ENCODE measurements at regions not wholly inside any gene's neighbourhood (a gene's known extent, or its start where the extent isn't known, plus 50 kb on each side); places are given as distances from the start of the nearest gene placed in this dataset.

- TF ChIP-seq CTCF (optimal IDR thresholded peaks at IDR 0.05 in 1 of 3, IDR thresholded peaks at IDR 0.05 in 1 of 3, conservative IDR thresholded peaks at IDR 0.05 in 1 of 3; ENCODE audit: extremely low read depth in 1 of 3, insufficient read depth in 2 of 3, low read length in 3 of 3) (no peak), EZH2 (IDR thresholded peaks at IDR 0.05; ENCODE audit: low read length) (no peak)
These were observed 569.7 kb upstream of the FOXG1 start for GRCh38 chr14:28196878-28197277.

Data from keratinocyte (primary cell).